Caco-2 (cell line): ENCODE measurements at regions not wholly inside any gene's neighbourhood (a gene's known extent, or its start where the extent isn't known, plus 50 kb on each side); places are given as distances from the start of the nearest gene placed in this dataset.

Experiments used
- BruUV-seq: library from RNA; stranded (reverse); fragments of 400-500 nt; replicated peaks from 2 replicates; lab custom pipeline; 2021; lab: Mats Ljungman, UMichigan
- CTCF ChIA-PET: fragments of 300-600 bp; sonication (Branson Sonifier 250); formaldehyde crosslinking; loops from one replicate; lab custom pipeline; 2022; ENCODE audit warnings: antibody characterized with exemption; lab: Charles Lee
- POLR2A ChIA-PET: fragments of 300-600 bp; sonication (Branson Sonifier 250); formaldehyde crosslinking; loops from one replicate; lab custom pipeline; 2022; ENCODE audit warnings: antibody characterized with exemption; lab: Charles Lee
- DNase-seq, 2 experiments: peaks; one replicate each; pipeline versions ENCODE4 v3.0.0 to v3.0.0-alpha.2; 2020 to 2022
- H3K27me3 ChIP-seq: replicated peaks from 2 replicates; pipeline ENCODE4 v1.6.0; 2011; ENCODE audit warnings: low read length; ENCODE audit not compliant: control insufficient read depth, insufficient read depth
- H3K36me3 ChIP-seq: 2 replicates; pipeline ENCODE4 v1.5.1; 2011; ENCODE audit warnings: low read length; ENCODE audit not compliant: control insufficient read depth, insufficient read depth
- H3K4me1 ChIP-seq: fragments of 250-450 bp; sonication (Bioruptor Pico); 2 replicates; pipeline ENCODE4 v1.5.1; 2020; ENCODE audit warnings: mild to moderate bottlenecking
- H3K4me3 ChIP-seq: 2 replicates; pipeline ENCODE4 v1.5.1; 2011; ENCODE audit warnings: low read depth, mild to moderate bottlenecking, control low read depth, low read length
- H3K9me3 ChIP-seq: fragments of 250-450 bp; sonication (Bioruptor Pico); 2 replicates; pipeline ENCODE4 v1.5.1; 2020; ENCODE audit warnings: mild to moderate bottlenecking, moderate library complexity
- H3K27ac Mint-ChIP-seq: one replicate; pipeline ENCODE4 v1.8.0; 2022; ENCODE audit warnings: mixed read lengths; ENCODE audit not compliant: unreplicated experiment
- H3K27me3 Mint-ChIP-seq: one replicate; pipeline ENCODE4 v1.8.0; 2022; ENCODE audit warnings: mixed read lengths; ENCODE audit not compliant: insufficient read depth, unreplicated experiment
- H3K36me3 Mint-ChIP-seq: one replicate; pipeline ENCODE4 v1.8.0; 2022; ENCODE audit warnings: mild to moderate bottlenecking, mixed read lengths; ENCODE audit not compliant: insufficient read depth, unreplicated experiment
- H3K4me1 Mint-ChIP-seq: one replicate; pipeline ENCODE4 v1.8.0; 2022; ENCODE audit warnings: low read depth, mixed read lengths; ENCODE audit not compliant: unreplicated experiment
- H3K4me3 Mint-ChIP-seq: one replicate; pipeline ENCODE4 v1.8.0; 2022; ENCODE audit warnings: mild to moderate bottlenecking, moderate library complexity, mixed read lengths; ENCODE audit not compliant: unreplicated experiment
- H3K9me3 Mint-ChIP-seq: one replicate; pipeline ENCODE4 v1.8.0; 2022; ENCODE audit warnings: mixed read lengths; ENCODE audit not compliant: unreplicated experiment
- CTCF ChIP-seq, 2 experiments: fragments of 200-600 bp in 1 of 2; IDR thresholded peaks; 1 replicate in 1 of 2; 2 replicates in 1 of 2; pipeline versions ENCODE4 v1.5.1 to v1.8.0; 2011 to 2022; ENCODE audit warnings: antibody characterized with exemption in 1 of 2, control low read depth in 1 of 2, inconsistent platforms in 1 of 2, low read depth in 1 of 2, low read length in 1 of 2, mild to moderate bottlenecking in 1 of 2, moderate library complexity in 1 of 2; ENCODE audit not compliant: insufficient read depth in 1 of 2, severe bottlenecking in 1 of 2, unreplicated experiment in 1 of 2
- intact Hi-C: fragments of 100-400 bp; cut with micrococcal nuclease; formaldehyde crosslinking; loops from one replicate; pipeline ENCODE4 v1.10.0; 2022; ENCODE audit not compliant: unreplicated experiment

GRCh38 chr13:64256751-64257150, 2841.1 kb upstream of the PCDH20 start:
- no TSS peak for BruUV-seq
- Mint-ChIP-seq H3K4me1 (peaks cover 14% of the 10 kb centered on the region), H3K4me3 (no peak overlapping the region), H3K27me3 (no peaks in the 10 kb centered on the region), H3K9me3 (peaks cover 20% of the 10 kb centered on the region), H3K36me3 (no peaks in the 10 kb centered on the region), H3K27ac (no peak overlapping the region)
- Histone ChIP-seq H3K4me1 (no peaks in the 10 kb centered on the region), H3K27me3 (no peaks in the 10 kb centered on the region), H3K4me3 (no peak overlapping the region), H3K36me3 (no peaks in the 10 kb centered on the region), H3K9me3 (no peaks in the 10 kb centered on the region; the same call in 1 of the 2 replicates)
- TF ChIP-seq CTCF (IDR thresholded peaks at IDR 0.05; ENCODE audit: insufficient read depth in 1 of 2, low read depth in 1 of 2, low read length in 1 of 2, severe bottlenecking in 1 of 2, unreplicated experiment in 1 of 2), result no peak
- DNase-seq, result no peak
- intact Hi-C loops, result no loop called here
- POLR2A ChIA-PET, result no interaction called here
- CTCF ChIA-PET, result no interaction called here

- POLR2A ChIA-PET, result no interaction called here
- no peak overlapping the region for H3K4me3 ChIP-seq
- H3K9me3 ChIP-seq, result no peaks in the 10 kb centered on the region; the same call in none of the 2 replicates
- Mint-ChIP-seq H3K4me3 (no peak overlapping the region), H3K9me3 (peaks cover 23% of the 10 kb centered on the region), H3K4me1 (peaks cover 15% of the 10 kb centered on the region), H3K36me3 (no peaks in the 10 kb centered on the region), H3K27ac (no peak overlapping the region), H3K27me3 (no peaks in the 10 kb centered on the region)
- no peaks in the 10 kb centered on the region for H3K27me3 ChIP-seq
- no peak for TF ChIP-seq CTCF (IDR thresholded peaks at IDR 0.05; ENCODE audit: insufficient read depth in 1 of 2, low read depth in 1 of 2, low read length in 1 of 2, severe bottlenecking in 1 of 2, unreplicated experiment in 1 of 2)
- intact Hi-C loops, result no loop called here
- BruUV-seq, result no TSS peak
- no peak for DNase-seq
- CTCF ChIA-PET, result no interaction called here
- no peaks in the 10 kb centered on the region for H3K36me3 ChIP-seq
- H3K4me1 ChIP-seq, result no peaks in the 10 kb centered on the region
Measured at GRCh38 chr13:64255988-64256387, 2840.3 kb upstream of the PCDH20 start.

- TF ChIP-seq CTCF (IDR thresholded peaks at IDR 0.05; ENCODE audit: insufficient read depth in 1 of 2, low read depth in 1 of 2, low read length in 1 of 2, severe bottlenecking in 1 of 2, unreplicated experiment in 1 of 2), result no peak
- ChIA-PET CTCF (no interaction called here), POLR2A (no interaction called here)
- H3K4me3 ChIP-seq, result no peak overlapping the region
- peak overlapping the region; percentile 45 for H3K4me3 Mint-ChIP-seq
- H3K9me3 ChIP-seq, result peaks cover 8% of the 10 kb centered on the region
- peaks cover 46% of the 10 kb centered on the region for H3K4me1 Mint-ChIP-seq
- peaks cover 45% of the 10 kb centered on the region for H3K9me3 Mint-ChIP-seq
- H3K27me3 Mint-ChIP-seq, result no peaks in the 10 kb centered on the region
- peak; percentile 53 to 54 for DNase-seq
- peaks cover 7% of the 10 kb centered on the region for H3K36me3 Mint-ChIP-seq
- BruUV-seq, result no TSS peak
- peak overlapping the region; percentile 68 for H3K27ac Mint-ChIP-seq
- no peaks in the 10 kb centered on the region for H3K36me3 ChIP-seq
- H3K4me1 ChIP-seq, result peaks cover 32% of the 10 kb centered on the region
- intact Hi-C loops, result loop anchor here (1.0 kb wide), 3 partner anchors 8 to 234 kb away; no protein-coding TSS in a partner anchor
- H3K27me3 ChIP-seq, result no peaks in the 10 kb centered on the region
Measured at GRCh38 chr13:64248371-64249065, 2832.9 kb upstream of the PCDH20 start.
